CD4-positive, alpha-beta memory T cell (primary cell): ENCODE measurements at regions not wholly inside any gene's neighbourhood (a gene's known extent, or its start where the extent isn't known, plus 50 kb on each side); places are given as distances from the start of the nearest gene placed in this dataset.

Experiments
- CTCF ChIA-PET: fragments of 350-600 bp; sonication (Branson Sonifier 250); formaldehyde crosslinking; loops from one replicate; lab custom pipeline; 2021; ENCODE audit warnings: inconsistent platforms; ENCODE audit not compliant: partially characterized antibody; lab: Charles Lee
- POLR2A ChIA-PET: fragments of 350-600 bp; sonication (Branson Sonifier 250); formaldehyde crosslinking; loops from one replicate; lab custom pipeline; 2021; ENCODE audit not compliant: partially characterized antibody; lab: Charles Lee
- DNase-seq, 5 donors: peaks; one replicate each; pipeline versions ENCODE4 v3.0.0 to v3.0.0-alpha.2; 2020 to 2022; ENCODE audit warnings: mixed read lengths in 1 of 5
- H3K27ac ChIP-seq: one replicate; pipeline ENCODE4 v1.7.0; 2013; ENCODE audit warnings: low read depth, low read length
- H3K27me3 ChIP-seq: 2 replicates; pipeline ENCODE4 v1.7.0; 2013; ENCODE audit warnings: mild to moderate bottlenecking, low read length, moderate library complexity; ENCODE audit not compliant: insufficient read depth
- H3K36me3 ChIP-seq: 2 replicates; pipeline ENCODE4 v1.7.0; 2013; ENCODE audit warnings: mild to moderate bottlenecking, low read length, moderate library complexity; ENCODE audit not compliant: insufficient read depth
- H3K4me1 ChIP-seq: 2 replicates; pipeline ENCODE4 v1.7.0; 2013; ENCODE audit warnings: mild to moderate bottlenecking, low read length, moderate library complexity; ENCODE audit not compliant: insufficient read depth
- H3K4me3 ChIP-seq, 2 donors: one replicate each; pipeline ENCODE4 v1.7.0; 2013; ENCODE audit warnings: low read length in 2 of 2, mild to moderate bottlenecking in 1 of 2
- H3K9me3 ChIP-seq, 2 donors: one replicate each; pipeline ENCODE4 v1.7.0; 2013; ENCODE audit warnings: low read length in 2 of 2, control low read depth in 1 of 2; ENCODE audit not compliant: control insufficient read depth in 1 of 2
- H3K27ac Mint-ChIP-seq, 7 donors: one replicate each; pipeline ENCODE4 v1.8.0; 2020 to 2021; ENCODE audit warnings: mixed read lengths in 7 of 7, mild to moderate bottlenecking in 6 of 7, inconsistent platforms in 3 of 7, moderate library complexity in 3 of 7
- H3K27me3 Mint-ChIP-seq, 2 donors: one replicate each; pipeline ENCODE4 v1.8.0; 2020 to 2021; ENCODE audit warnings: mixed read lengths in 2 of 2
- H3K36me3 Mint-ChIP-seq, 2 donors: one replicate each; pipeline ENCODE4 v1.8.0; 2020 to 2021; ENCODE audit warnings: mixed read lengths in 2 of 2, inconsistent platforms in 1 of 2, mild to moderate bottlenecking in 1 of 2
- H3K4me1 Mint-ChIP-seq, 4 donors: one replicate each; pipeline ENCODE4 v1.8.0; 2020 to 2021; ENCODE audit warnings: mixed read lengths in 4 of 4, mild to moderate bottlenecking in 1 of 4
- H3K4me3 Mint-ChIP-seq, 8 donors: one replicate each; pipeline ENCODE4 v1.8.0; 2020 to 2021; ENCODE audit warnings: mixed read lengths in 8 of 8, mild to moderate bottlenecking in 7 of 8, moderate library complexity in 6 of 8, inconsistent platforms in 3 of 8
- H3K9me3 Mint-ChIP-seq, 8 donors: one replicate each; pipeline ENCODE4 v1.8.0; 2020 to 2021; ENCODE audit warnings: mixed read lengths in 8 of 8, mild to moderate bottlenecking in 5 of 8, inconsistent platforms in 3 of 8, moderate library complexity in 1 of 8
- intact Hi-C: fragments of 100-400 bp; cut with micrococcal nuclease; formaldehyde crosslinking; loops from one replicate; pipeline ENCODE4 v1.15.1; 2023

- peaks cover 0 to 8% (median 4%) of the 10 kb centered on the region in 8 donors for H3K9me3 Mint-ChIP-seq
- H3K27me3 Mint-ChIP-seq, result no peaks in the 10 kb centered on the region
- H3K27ac Mint-ChIP-seq, result no peak overlapping the region
- DNase-seq, result no peak
- intact Hi-C loops, result no loop called here
- ChIA-PET CTCF (no interaction called here), POLR2A (no interaction called here)
- no peak overlapping the region for H3K4me3 Mint-ChIP-seq
- H3K36me3 ChIP-seq, result no peaks in the 10 kb centered on the region
- H3K9me3 ChIP-seq, result no peaks in the 10 kb centered on the region
- H3K27me3 ChIP-seq, result no peaks in the 10 kb centered on the region
- H3K4me1 Mint-ChIP-seq, result no peaks in the 10 kb centered on the region
- H3K4me3 ChIP-seq, result no peak overlapping the region
- H3K27ac ChIP-seq, result no peak overlapping the region
- H3K36me3 Mint-ChIP-seq, result no peaks in the 10 kb centered on the region
- no peaks in the 10 kb centered on the region for H3K4me1 ChIP-seq
These were observed 1114.6 kb upstream of the AGA start for GRCh38 chr4:178556796-178557195.

GRCh38 chr4:178577933-178578332 is 1135.7 kb upstream of the AGA start:
- Histone ChIP-seq H3K4me1 (no peaks in the 10 kb centered on the region), H3K4me3 (no peak overlapping the region), H3K9me3 (no peaks in the 10 kb centered on the region), H3K36me3 (no peaks in the 10 kb centered on the region), H3K27ac (no peak overlapping the region), H3K27me3 (no peaks in the 10 kb centered on the region)
- no peaks in the 10 kb centered on the region for H3K27me3 Mint-ChIP-seq
- H3K36me3 Mint-ChIP-seq, result no peaks in the 10 kb centered on the region
- POLR2A ChIA-PET, result no interaction called here
- DNase-seq, result no peak
- H3K4me1 Mint-ChIP-seq, result no peaks in the 10 kb centered on the region
- H3K27ac Mint-ChIP-seq, result no peak overlapping the region
- CTCF ChIA-PET, result no interaction called here
- no peak overlapping the region for H3K4me3 Mint-ChIP-seq
- H3K9me3 Mint-ChIP-seq, result peaks cover 0 to 9% (median 3%) of the 10 kb centered on the region in 8 donors
- intact Hi-C loops, result no loop called here

- ChIA-PET CTCF (no interaction called here), POLR2A (no interaction called here)
- Mint-ChIP-seq H3K4me3 (no peak overlapping the region), H3K4me1 (no peaks in the 10 kb centered on the region), H3K36me3 (no peaks in the 10 kb centered on the region), H3K27ac (no peak overlapping the region), H3K9me3 (peaks cover 2 to 22% (median 10%) of the 10 kb centered on the region in 8 donors), H3K27me3 (no peaks in the 10 kb centered on the region)
- no peak for DNase-seq
- H3K4me1 ChIP-seq, result no peaks in the 10 kb centered on the region
- H3K9me3 ChIP-seq, result no peaks in the 10 kb centered on the region
- no peaks in the 10 kb centered on the region for H3K36me3 ChIP-seq
- no peak overlapping the region for H3K4me3 ChIP-seq
- no peak overlapping the region for H3K27ac ChIP-seq
- intact Hi-C loops, result no loop called here
- no peaks in the 10 kb centered on the region for H3K27me3 ChIP-seq
These were observed 1153.4 kb upstream of the AGA start for GRCh38 chr4:178595500-178596138.

GRCh38 chr4:178598672-178599071 is 1156.4 kb upstream of the AGA start:
- Mint-ChIP-seq H3K27me3 (no peaks in the 10 kb centered on the region), H3K36me3 (no peaks in the 10 kb centered on the region), H3K4me3 (no peak overlapping the region), H3K27ac (no peak overlapping the region), H3K4me1 (no peaks in the 10 kb centered on the region), H3K9me3 (peaks cover 0 to 22% (median 14%) of the 10 kb centered on the region in 8 donors)
- Histone ChIP-seq H3K4me3 (no peak overlapping the region), H3K9me3 (no peaks in the 10 kb centered on the region), H3K27ac (no peak overlapping the region), H3K4me1 (no peaks in the 10 kb centered on the region), H3K27me3 (no peaks in the 10 kb centered on the region), H3K36me3 (no peaks in the 10 kb centered on the region)
- DNase-seq, result no peak
- intact Hi-C loops, result no loop called here
- CTCF ChIA-PET, result no interaction called here
- POLR2A ChIA-PET, result no interaction called here

- no peaks in the 10 kb centered on the region for H3K36me3 Mint-ChIP-seq
- no peaks in the 10 kb centered on the region for H3K27me3 Mint-ChIP-seq
- H3K27me3 ChIP-seq, result no peaks in the 10 kb centered on the region
- ChIA-PET CTCF (no interaction called here), POLR2A (no interaction called here)
- no peaks in the 10 kb centered on the region for H3K4me1 Mint-ChIP-seq
- H3K36me3 ChIP-seq, result no peaks in the 10 kb centered on the region
- H3K27ac Mint-ChIP-seq, result no peak overlapping the region
- no peak overlapping the region for H3K27ac ChIP-seq
- no peaks in the 10 kb centered on the region for H3K9me3 ChIP-seq
- peaks cover 0 to 22% (median 14%) of the 10 kb centered on the region in 8 donors for H3K9me3 Mint-ChIP-seq
- no peaks in the 10 kb centered on the region for H3K4me1 ChIP-seq
- peak overlapping the region in 1 of 8 donors; percentile 7 for H3K4me3 Mint-ChIP-seq
- no peak overlapping the region for H3K4me3 ChIP-seq
- intact Hi-C loops, result no loop called here
- no peak for DNase-seq
These were observed 1157.3 kb upstream of the AGA start for GRCh38 chr4:178599521-178599920.

GRCh38 chr4:178602833-178603232 is 1160.6 kb upstream of the AGA start:
- no peaks in the 10 kb centered on the region for H3K27me3 Mint-ChIP-seq

GRCh38 chr4:178611062-178611461 is 1168.8 kb upstream of the AGA start:
- H3K4me3 Mint-ChIP-seq, result no peak overlapping the region
- DNase-seq, result no peak
- no peaks in the 10 kb centered on the region for H3K4me1 Mint-ChIP-seq
- CTCF ChIA-PET, result no interaction called here
- H3K36me3 Mint-ChIP-seq, result no peaks in the 10 kb centered on the region
- Histone ChIP-seq H3K27me3 (no peaks in the 10 kb centered on the region), H3K4me3 (no peak overlapping the region), H3K27ac (no peak overlapping the region), H3K36me3 (no peaks in the 10 kb centered on the region), H3K9me3 (no peaks in the 10 kb centered on the region), H3K4me1 (no peaks in the 10 kb centered on the region)
- intact Hi-C loops, result no loop called here
- H3K27me3 Mint-ChIP-seq, result no peaks in the 10 kb centered on the region
- POLR2A ChIA-PET, result no interaction called here
- H3K9me3 Mint-ChIP-seq, result peaks cover 0 to 9% (median 5%) of the 10 kb centered on the region in 8 donors
- H3K27ac Mint-ChIP-seq, result no peak overlapping the region

More at GRCh38 chr4:178602833-178603232, 1160.6 kb upstream of the AGA start:
- no peaks in the 10 kb centered on the region for H3K36me3 Mint-ChIP-seq
- Histone ChIP-seq H3K27me3 (no peaks in the 10 kb centered on the region), H3K4me3 (no peak overlapping the region), H3K4me1 (no peaks in the 10 kb centered on the region), H3K36me3 (no peaks in the 10 kb centered on the region), H3K9me3 (no peaks in the 10 kb centered on the region), H3K27ac (no peak overlapping the region)
- no peaks in the 10 kb centered on the region for H3K4me1 Mint-ChIP-seq
- H3K27ac Mint-ChIP-seq, result no peak overlapping the region
- no peak overlapping the region for H3K4me3 Mint-ChIP-seq
- DNase-seq, result no peak
- intact Hi-C loops, result no loop called here
- peaks cover 0 to 17% (median 14%) of the 10 kb centered on the region in 8 donors for H3K9me3 Mint-ChIP-seq
- CTCF ChIA-PET, result no interaction called here
- POLR2A ChIA-PET, result no interaction called here
